Inferior parietal cortex (tissue), 1 donor: ENCODE measurements at regions not wholly inside any gene's neighbourhood (a gene's known extent, or its start where the extent isn't known, plus 50 kb on each side); places are given as distances from the start of the nearest gene placed in this dataset.

Experiments used
- DNase-seq: peaks from one replicate; pipeline ENCODE4 v3.0.0-alpha.2; 2016; ENCODE audit errors: extremely low spot score

DNA sequence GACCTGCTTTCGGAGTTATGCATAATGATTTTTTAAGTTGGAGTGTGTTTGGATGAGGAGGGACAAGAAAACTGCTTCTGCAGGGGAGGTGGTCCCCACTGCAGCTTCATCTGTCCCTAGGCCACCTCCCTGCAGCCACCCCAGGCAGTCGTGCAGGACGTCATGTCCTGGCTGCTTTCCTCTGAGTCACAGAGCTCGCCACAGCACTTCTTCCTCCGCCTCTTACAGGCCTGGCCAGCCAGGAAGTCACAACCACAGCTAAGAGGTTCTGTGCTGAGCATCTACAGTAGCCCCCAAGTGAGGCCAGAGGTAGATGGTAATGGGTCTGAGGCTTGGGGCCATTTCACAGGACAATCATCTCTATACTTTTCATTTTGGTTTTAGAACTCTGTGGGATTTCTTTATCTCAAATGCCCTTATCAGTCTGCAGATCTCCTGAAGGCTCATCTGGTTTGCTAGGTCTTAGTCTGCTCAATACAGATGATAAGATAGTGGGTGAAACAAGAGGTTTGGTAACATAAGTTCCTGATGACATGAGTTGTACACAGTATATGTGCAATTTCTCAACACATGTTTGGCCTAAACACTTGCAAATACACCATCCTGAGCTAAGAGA, 106.4 kb downstream of the ARF6 start:
- DNase-seq: no peak

DNA sequence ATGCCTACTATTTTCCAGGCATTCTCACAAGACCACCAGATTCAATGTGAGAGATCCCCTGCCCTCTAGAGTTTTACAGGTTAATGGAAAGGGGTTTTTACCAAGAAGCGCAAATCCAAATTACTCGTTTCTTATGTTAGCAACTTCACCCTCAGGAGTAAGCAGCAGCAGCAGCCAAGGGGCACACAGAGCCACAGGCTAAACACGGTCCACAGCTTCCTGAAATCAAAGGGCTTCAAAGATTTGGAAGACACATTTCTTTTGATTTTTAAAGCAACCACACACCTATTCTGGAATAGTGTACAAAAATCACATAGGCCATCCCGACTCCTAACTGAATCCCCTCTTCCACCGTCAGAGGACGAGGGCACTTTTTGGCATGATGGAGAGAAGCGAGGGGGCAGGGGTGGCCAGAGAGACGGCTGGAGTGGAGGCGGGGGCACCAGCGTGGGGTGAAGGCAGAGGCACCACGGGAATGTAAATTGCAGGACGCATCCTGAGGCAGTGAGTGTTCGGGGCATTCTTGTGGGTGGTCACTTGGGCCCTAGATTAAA, 107.0 kb downstream of the ARF6 start:
- no peak for DNase-seq

DNA sequence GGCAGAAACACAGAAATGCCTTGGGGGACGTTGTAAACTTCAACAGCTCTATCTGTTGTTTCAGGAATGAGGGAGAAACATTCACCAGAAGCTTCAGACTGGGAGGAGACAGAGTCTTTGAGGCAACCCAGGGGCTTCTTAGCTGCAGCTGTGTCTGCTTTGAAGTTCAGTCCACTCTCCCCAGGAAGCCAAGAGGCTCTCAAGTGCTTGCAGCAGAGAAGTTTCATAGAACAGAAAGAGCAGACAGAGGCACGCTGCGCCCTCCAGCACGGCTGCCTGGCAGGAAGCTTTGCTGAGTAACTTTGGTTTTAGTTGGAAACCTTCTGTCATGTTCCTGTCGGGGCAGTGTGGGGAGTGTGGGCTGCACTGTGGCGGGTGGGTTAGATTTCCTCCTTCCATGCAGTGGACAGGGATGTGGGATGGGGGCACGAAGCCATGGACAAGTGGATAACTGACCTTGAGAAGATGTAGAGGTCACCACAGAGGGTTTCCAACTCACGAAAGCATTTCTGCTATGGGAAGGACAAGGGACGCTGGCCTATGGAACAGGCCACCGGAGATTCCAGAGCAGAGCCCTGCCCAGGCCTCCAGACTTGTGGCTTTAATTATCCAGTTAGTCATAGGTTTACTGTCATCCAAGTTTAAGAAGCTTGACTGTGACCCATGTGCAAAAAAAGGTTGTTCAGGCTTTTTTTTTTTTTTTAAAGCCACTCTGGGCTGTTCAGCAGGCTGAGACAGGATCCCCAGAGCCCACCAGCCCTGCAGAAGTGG, 107.7 kb downstream of the ARF6 start:
- DNase-seq: no peak

DNA sequence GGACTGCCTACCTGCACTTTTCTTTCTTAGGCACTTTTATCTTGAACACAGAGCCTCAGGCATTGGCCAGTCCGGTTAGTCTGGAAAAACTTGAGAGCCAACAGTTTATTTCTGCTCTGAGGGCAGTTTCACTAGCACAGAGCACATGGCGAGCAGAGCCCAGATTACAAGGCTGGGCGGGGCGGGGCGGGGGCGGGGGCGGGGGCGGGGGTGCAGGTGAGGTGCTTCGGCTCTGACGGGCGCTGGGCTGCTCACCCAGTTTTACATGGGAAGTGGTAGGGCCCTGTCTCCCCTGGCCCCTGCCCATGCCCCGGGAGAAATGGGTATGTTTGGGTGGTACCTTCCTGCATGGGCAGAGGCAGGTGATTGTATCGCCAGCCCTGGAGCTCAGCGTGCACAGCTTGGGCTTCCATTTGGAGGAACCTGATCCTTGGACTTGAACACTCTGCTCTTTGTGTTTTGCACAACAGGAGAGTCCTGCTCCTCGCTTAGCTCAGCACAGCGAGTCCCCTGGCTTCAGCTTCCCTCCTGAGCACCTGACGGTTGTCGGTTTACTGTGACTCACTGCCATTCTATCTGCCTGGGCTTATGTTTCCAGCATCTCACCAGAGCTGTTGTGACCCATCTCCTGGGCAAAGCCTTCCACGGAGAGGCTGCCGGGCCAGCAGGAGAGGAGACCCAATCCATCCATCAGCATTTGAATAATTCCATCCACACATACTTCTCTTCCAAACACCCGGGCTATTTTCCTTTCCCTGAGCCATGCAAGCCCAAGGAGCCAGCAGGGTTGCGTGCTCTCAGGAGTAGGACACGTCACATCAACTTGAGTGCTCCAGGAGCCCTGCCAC, 108.5 kb downstream of the ARF6 start:
- no peak for DNase-seq

DNA sequence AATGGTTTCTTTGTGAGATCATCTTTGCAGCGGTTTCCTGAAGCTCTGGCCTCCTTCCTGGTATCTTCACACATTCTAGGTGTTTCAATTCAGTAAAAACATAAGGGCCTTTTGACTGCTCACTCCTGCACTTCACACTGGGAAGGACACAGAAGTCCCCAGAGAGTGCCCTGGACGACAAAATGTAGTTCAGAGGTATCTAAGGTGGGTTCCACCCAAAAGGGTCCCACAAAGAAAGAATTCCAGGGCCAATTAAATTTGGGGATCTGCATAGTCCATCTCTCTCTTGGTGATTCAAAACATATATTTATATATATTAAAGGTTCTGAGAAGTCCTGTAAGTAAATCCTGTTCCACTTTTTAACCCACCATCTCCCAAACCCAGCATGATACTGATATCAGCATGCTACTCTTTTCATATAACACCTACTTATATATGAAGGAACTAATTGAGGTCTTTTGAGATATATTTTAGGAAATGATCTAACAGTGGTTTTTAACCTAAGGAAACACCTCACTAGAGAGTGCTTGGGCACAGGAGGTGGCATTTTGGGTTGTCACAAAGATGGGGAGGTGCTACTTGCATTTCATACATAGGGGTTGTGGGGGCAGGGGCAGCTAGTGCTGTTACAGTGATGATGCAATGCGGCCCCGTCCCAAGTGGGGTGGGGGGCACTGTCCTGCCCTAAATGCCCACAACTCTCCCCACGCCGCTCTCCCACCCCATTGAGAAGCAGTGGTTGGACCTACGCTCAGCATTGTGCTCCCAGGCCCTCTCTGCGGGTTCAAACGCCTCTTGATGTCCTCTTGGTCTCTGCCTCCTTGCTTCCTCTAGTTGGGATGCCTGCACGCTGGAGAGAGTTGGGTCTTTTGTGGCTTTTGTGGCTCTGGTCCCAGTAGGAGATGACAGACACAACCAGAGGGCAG, 109.4 kb downstream of the ARF6 start:
- DNase-seq: no peak

DNA sequence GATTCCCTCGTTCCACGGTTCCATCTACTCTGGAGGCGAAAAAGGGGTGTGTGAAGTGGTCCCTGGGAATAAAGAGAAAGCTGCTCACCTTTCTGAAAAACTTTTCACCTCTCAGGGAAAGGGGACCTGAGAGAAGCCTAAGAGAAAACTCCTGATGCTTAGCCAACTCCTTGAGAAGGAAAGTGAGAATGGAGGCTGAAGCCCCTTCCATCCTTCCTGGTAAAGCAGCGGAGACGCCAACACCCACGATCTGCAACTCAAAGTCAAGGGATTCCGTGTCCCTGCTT, 110.0 kb downstream of the ARF6 start:
- no peak for DNase-seq

DNA sequence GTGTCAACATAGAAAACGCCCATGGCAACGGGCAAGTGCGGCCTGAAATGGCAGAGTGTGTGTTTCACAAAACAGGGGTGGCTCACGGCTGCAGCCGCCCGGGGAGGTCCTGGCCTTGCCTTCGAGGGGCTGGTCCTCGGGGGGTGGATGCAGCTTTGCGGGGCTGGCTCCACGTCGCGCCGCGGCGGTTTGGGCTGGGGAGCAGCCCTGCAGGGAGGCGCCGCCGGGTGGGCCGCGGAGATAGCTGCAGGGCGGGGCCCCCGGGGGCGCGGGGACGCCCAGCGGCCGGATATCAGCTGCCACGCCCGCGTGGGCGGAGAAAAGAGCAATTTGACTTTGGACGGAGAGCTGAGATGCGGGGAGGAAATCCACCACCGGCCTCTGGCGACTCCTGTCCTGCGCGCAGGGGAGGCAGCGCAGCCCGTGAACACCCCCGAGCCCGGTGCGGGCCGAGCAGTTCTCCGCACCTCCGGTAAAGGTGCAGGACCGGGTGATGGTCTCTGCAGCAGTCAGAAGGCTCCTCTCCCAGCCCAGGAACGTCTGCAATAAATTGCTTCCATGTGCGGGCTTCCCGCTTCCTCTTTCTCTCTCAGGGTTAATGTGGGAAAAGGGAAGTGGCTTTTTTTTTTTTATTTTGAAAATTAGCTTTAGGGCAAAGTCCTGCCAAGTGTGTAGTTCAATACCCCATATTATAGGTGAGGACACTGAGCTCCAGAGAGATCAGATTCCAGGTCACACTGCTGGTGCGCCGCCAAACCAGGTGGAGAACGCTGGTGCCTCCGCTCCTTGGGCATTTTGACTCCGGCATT, 110.5 kb downstream of the ARF6 start:
- peak; percentile 36 for DNase-seq

DNA sequence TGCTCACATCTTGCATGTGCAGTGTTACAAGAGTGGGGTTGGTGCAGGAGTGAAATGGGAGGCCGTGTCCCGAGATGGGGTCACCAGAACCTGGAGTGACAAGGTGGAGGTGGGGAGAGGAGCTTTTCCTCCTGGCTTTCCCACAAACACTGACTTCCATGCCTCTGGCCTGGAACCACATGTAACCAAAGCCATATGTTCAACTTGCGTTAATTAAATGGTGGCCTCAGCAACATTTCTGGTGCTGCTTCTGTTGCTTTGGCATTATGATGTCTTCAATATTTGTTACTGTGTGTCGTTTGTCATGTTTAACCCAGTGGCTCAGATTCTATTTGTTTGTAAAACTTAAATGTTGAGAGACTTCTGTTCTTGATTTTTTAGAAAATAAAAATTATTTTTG, 110.2 kb downstream of the VCPKMT start:
- DNase-seq: no peak

DNA sequence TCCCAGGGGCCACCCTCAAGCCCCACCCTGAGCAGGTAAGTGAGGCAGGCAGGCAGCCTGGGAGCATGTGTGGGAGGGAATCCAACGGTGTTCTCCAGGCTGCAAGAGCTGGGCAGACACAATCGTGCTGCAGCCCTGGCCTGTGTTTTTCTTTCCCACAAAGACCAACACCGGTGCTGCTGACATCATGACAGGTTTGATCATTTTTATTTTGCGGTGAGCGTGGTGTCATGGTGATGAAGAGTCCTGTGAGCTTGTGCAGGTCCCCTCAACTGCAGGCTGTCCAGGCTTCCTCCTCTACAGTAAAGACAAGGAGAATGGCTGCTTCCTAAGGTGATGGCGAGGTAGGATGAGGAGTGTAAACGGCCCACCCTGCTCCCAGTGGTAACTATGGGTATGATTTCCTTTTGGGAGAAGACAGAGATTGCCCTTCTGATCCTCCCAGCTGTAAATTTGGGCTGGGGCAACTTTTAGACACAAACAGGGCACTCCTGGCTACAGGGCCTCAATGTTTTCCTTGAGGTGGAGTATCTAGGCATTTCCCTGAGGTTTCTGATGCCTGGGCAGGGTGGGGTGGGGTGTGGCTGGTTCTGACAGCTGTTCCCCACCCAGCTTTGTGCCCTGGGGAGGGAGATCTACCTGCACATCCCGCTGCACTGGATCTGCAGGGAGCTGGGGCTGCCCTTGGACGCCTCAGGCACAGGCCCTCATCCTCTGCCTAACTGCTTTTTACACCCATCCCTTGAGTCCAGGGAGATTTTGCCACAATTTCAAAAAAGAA, 109.1 kb downstream of the VCPKMT start:
- DNase-seq: no peak

DNA sequence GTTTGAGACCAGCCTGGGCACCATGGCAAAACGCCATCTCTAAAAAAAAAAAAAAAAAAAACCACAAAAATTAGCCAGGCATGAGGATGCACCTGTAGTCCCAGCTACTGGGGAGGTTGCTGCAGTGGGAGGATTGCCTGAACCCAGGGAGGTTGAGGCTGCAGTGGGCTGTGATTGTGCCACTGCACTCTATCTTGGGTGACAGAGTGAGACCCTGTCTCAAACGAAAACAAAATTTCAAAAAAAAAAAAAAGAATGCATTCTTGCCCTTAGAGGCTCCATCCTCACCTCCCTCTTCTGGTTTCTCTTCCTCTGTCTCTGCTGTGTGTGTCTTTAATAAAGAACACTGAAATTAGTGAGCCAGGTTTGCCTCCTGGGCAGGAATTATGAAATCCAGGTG, 107.8 kb downstream of the VCPKMT start:
- DNase-seq: no peak

DNA sequence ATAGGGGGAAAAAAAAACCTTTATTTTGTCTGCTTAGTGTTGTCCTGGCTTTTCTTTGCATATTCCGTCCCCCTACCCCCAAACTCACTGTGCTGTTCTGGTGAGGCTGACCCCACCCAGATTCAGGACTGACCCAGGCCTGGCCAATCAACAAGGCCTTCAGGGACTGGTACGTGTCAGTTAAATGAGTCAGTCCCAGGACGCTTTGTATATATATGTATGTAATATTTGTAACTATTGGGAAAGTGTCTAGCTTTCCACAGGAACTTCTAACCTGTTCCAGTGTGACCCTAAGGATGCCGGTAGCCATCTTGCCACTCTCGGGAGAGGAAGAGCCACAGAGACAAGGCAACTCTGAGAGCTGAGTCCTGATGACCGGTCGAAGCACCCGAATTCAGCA, 107.4 kb downstream of the VCPKMT start:
- no peak for DNase-seq

DNA sequence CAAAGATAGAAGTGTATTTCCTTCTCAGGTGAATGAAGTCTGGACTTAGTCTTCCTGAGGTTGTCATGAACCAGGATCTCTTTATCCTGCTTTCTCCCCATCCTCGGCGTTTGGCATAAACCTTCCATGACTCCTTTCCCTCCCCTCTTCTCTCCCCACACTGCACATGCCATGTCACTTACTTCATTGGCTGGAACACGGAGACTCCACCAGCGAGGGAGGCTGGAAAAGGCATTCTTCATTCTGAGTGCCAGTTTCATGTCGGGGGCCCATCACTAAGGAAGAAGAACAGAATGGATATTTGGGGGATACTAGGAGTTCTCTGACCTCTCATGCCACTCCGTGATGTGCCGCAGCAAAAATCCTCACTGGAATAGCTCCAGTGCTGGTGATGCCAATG, 105.6 kb downstream of the VCPKMT start:
- no peak for DNase-seq

DNA sequence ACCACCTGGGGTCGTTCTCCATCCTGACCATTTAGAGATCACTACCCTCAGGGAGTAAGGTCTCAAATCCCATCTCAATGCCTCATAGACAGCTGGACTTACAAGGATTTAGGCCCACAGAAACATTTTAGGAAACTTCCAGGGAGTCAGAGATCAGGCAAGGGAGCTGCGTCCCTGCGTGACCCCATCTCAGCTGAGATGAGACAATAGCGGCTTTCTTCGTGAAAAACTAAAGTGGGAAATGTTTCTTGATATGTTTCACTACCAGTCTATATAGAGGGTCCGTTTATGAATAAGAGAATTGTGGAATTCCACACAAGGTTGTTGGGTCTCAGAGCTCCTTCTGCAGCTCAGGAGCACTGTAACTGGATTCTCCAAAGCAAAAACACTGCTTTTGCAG, 105.1 kb downstream of the VCPKMT start:
- DNase-seq: no peak

DNA sequence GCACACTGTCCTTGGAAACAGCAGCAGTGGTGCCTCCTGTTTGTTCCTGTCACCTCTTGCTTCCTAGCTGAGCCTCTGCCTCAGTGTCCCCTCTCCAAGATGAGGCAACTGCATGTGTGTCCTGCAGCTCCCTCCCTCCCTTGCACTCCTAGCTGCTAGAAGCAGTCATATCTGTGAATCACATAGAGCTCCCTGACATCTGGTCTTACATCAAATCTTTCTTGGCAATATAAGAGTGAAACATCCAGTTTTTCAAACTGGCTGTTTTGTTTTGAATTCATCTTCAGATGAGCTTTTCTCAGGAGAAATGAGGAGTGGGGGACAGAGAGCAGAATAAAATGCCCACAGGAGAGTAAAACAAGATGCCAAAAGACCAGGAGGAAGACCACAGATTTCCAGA, 103.7 kb downstream of the VCPKMT start:
- no peak for DNase-seq

DNA sequence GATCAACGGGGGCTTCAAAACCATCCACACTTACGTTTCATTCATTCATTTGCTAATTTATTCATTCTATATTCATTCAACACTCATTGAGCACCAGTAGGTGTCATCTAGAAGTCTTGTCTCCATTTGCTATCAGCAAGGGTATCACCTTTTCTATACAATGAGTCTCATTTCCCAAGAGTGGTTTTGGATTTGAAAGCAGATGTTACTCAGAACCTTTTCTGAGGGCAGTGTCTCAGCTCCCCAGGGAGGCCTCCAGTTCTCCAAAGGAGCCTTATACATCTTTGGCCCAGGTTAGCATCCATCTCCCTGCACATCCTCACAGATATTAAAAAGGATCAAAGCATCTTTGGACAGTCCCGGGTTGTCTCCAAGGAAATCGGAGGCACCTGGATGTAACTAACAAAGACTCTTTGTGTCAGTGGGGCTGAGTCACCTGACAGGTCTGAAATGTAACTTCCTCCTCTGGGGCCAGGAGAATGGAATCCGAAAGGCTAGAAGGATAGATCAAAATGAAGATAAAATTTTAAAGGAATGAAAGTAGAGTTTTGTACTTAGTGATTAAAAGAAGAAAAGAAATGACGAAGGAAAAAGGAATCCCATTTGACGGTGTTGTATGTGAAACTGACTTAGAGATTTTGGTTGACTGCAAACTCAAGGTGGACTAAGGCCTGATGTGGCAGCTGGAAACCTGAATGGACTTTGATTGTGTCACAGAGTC, 103.0 kb downstream of the VCPKMT start:
- no peak for DNase-seq

DNA sequence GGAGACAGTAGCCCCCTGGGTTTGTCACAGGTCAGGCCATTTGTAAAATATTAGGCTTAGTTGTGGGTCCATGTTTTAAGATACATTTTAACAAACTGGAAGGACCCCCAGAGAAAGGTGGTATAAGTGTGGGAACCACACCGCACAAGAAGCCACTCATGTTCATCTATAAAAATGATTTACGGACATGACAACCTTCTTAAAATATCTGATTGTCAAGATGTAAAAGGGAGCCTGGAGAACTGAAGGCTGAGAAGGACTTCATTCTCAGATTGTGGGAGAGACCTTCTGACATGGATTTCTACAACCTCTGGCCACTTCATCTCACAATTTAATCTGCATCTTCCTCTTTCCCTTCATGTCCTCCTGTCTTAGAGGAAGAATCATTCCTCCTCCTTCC, 102.4 kb downstream of the VCPKMT start:
- DNase-seq: no peak

DNA sequence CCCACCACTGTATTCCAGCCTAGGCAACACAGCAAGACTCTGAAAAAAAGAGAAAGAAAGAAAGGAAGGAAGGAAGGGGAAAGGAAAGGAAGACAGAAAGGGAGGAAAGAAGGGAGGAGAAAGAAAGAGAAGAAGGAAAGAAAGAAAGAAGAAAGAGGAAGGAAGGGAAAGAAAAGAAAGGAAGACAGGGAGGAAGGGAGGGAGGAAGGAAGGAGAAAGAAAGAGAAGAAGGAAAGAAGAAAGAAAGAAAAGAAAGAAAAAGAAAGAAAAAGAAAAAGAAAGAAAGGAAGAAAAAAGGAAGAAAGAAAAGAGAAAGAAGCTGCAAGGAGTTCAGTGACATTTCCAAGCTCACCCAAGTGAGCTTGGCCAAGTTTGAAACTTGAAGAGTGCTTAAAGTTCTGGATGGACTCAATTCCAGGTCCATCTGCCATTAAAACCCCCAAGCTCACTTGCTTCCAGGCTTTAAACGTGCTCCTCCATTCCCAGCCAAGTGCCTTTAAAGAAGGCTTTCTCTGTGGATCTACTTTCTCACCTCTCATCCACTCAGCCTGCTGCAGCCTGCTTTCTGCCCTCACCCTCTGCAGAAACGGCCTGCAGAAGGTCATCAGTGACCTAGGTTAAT, 101.5 kb downstream of the VCPKMT start:
- DNase-seq: no peak

DNA sequence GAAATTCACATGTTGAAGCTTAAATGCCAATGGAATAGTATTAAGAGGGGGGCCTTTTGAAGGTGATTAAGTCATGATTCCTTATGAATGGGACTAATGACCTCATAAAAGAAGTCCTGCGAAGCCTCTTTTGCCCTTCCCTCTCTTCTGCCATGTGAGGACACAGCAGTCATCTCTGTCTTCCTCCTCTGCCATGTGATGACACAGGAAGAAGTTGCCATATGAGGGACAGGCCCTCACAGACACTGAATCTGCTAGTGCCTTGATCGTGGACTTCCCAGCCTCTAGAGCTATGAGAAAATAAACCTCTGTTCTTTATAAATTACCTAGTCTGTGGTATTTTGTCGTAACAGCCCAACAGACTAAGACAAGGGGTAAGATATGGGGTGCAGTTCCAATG, 100.7 kb downstream of the VCPKMT start:
- no peak for DNase-seq
